IMR-90 (cell line): ENCODE measurements at regions not wholly inside any gene's neighbourhood (a gene's known extent, or its start where the extent isn't known, plus 50 kb on each side); places are given as distances from the start of the nearest gene placed in this dataset.

Source experiments
- ATAC-seq: fragments of 200-7000 bp; cut with Tn5 transposase; 2 replicates; pipeline ENCODE4 v1.9.1; 2020; ENCODE audit warnings: low read depth, mild to moderate bottlenecking, moderate library complexity
- BruUV-seq: library from RNA; stranded (reverse); fragments of 400-500 nt; replicated peaks from 2 replicates; lab custom pipeline; 2021; lab: Mats Ljungman, UMichigan
- CTCF ChIA-PET: fragments of 300-600 bp; formaldehyde crosslinking; extraction: SDS; loops from one replicate; lab custom pipeline; 2021; ENCODE audit warnings: antibody characterized with exemption; lab: Yijun Ruan, JAX
- POLR2A ChIA-PET: fragments of 300-600 bp; sonication (Branson Sonifier 250); formaldehyde crosslinking; loops from one replicate; lab custom pipeline; 2022; ENCODE audit warnings: antibody characterized with exemption; ENCODE audit not compliant: unreplicated experiment; lab: Charles Lee
- DNase-seq: peaks from one replicate; pipeline ENCODE4 v3.0.0; 2013
- H2AFZ ChIP-seq: replicated peaks from 2 replicates; pipeline ENCODE3; 2013; ENCODE audit warnings: low read length, mild to moderate bottlenecking; ENCODE audit not compliant: poor library complexity
- H2AK5ac ChIP-seq: 2 replicates; pipeline ENCODE4 v1.6.1; 2013; ENCODE audit warnings: low read depth, low read length, inconsistent platforms
- H2AK9ac ChIP-seq: replicated peaks from 2 replicates; pipeline ENCODE3; 2013; ENCODE audit warnings: mild to moderate bottlenecking, low read depth, low read length, moderate library complexity; ENCODE audit not compliant: poor library complexity
- H2BK120ac ChIP-seq: 2 replicates; pipeline ENCODE4 v1.6.1; 2013; ENCODE audit warnings: low read depth, low read length, inconsistent platforms
- H2BK15ac ChIP-seq: 3 replicates; pipeline ENCODE4 v1.6.1; 2013; ENCODE audit warnings: low read depth, low read length, inconsistent platforms
- H2BK20ac ChIP-seq: 2 replicates; pipeline ENCODE4 v1.6.1; 2013; ENCODE audit warnings: low read depth, mild to moderate bottlenecking, inconsistent platforms, low read length, moderate library complexity
- H2BK5ac ChIP-seq: 2 replicates; pipeline ENCODE4 v1.6.1; 2013; ENCODE audit warnings: mild to moderate bottlenecking, low read depth, low read length, inconsistent platforms; ENCODE audit not compliant: poor library complexity, severe bottlenecking
- H3K14ac ChIP-seq: replicated peaks from 2 replicates; pipeline ENCODE4 v1.6.1; 2013; ENCODE audit warnings: low read depth, low read length, inconsistent platforms
- H3K18ac ChIP-seq: 2 replicates; pipeline ENCODE4 v1.6.1; 2013; ENCODE audit warnings: low read depth, low read length, control low read depth
- H3K23ac ChIP-seq: 2 replicates; pipeline ENCODE4 v1.6.1; 2013; ENCODE audit warnings: low read depth, low read length, inconsistent platforms
- H3K27ac ChIP-seq: 2 replicates; pipeline ENCODE4 v1.5.1; 2013; ENCODE audit warnings: mild to moderate bottlenecking, control low read depth, low read length; ENCODE audit not compliant: insufficient read depth
- H3K27me3 ChIP-seq: 2 replicates; pipeline ENCODE4 v1.6.1; 2013; ENCODE audit warnings: low read length; ENCODE audit not compliant: control insufficient read depth, insufficient read depth
- H3K36me3 ChIP-seq: 2 replicates; pipeline ENCODE4 v1.6.1; 2013; ENCODE audit warnings: low read length, mixed read lengths; ENCODE audit not compliant: control insufficient read depth, insufficient read depth
- H3K4ac ChIP-seq: 2 replicates; pipeline ENCODE4 v1.6.1; 2013; ENCODE audit warnings: low read depth, low read length, inconsistent platforms
- H3K4me1 ChIP-seq: 2 replicates; pipeline ENCODE4 v1.6.1; 2013; ENCODE audit warnings: low read length, mixed read lengths; ENCODE audit not compliant: control insufficient read depth, insufficient read depth
- H3K4me2 ChIP-seq: 2 replicates; pipeline ENCODE4 v1.6.1; 2013; ENCODE audit warnings: low read depth, mild to moderate bottlenecking, control low read depth, low read length, moderate library complexity
- H3K4me3 ChIP-seq: 2 replicates; pipeline ENCODE4 v1.5.1; 2013; ENCODE audit warnings: low read depth, mild to moderate bottlenecking, control low read depth, low read length, moderate library complexity; ENCODE audit not compliant: insufficient read depth
- H3K56ac ChIP-seq: 2 replicates; pipeline ENCODE4 v1.6.1; 2013; ENCODE audit warnings: low read length, inconsistent platforms; ENCODE audit not compliant: insufficient read depth; ENCODE audit errors: extremely low read depth
- H3K79me1 ChIP-seq, 2 experiments: 2 replicates each; pipeline ENCODE4 v1.6.1; 2013; ENCODE audit warnings: low read length in 2 of 2, inconsistent platforms in 1 of 2, low read depth in 1 of 2
- H3K9ac ChIP-seq: 2 replicates; pipeline ENCODE4 v1.6.1; 2013; ENCODE audit warnings: low read depth, low read length, control low read depth
- H3K9me1 ChIP-seq: 2 replicates; pipeline ENCODE4 v1.6.1; 2013; ENCODE audit warnings: low read length, inconsistent platforms; ENCODE audit not compliant: insufficient read depth
- H3K9me3 ChIP-seq: 2 replicates; pipeline ENCODE4 v1.6.1; 2013; ENCODE audit warnings: low read length; ENCODE audit not compliant: control insufficient read depth, insufficient read depth
- H4K20me1 ChIP-seq: 2 replicates; pipeline ENCODE4 v1.6.1; 2013; ENCODE audit warnings: low read length, inconsistent platforms; ENCODE audit not compliant: insufficient read depth
- H4K5ac ChIP-seq: 2 replicates; pipeline ENCODE4 v1.6.1; 2013; ENCODE audit warnings: mild to moderate bottlenecking, low read depth, low read length, control low read depth
- H4K8ac ChIP-seq, 2 experiments: 2 replicates each; pipeline ENCODE4 v1.6.1; 2013; ENCODE audit warnings: low read depth in 2 of 2, low read length in 2 of 2, control low read depth in 1 of 2, inconsistent platforms in 1 of 2
- H4K91ac ChIP-seq: 2 replicates; pipeline ENCODE4 v1.6.1; 2013; ENCODE audit warnings: low read depth, low read length, inconsistent platforms; ENCODE audit not compliant: insufficient read depth
- BHLHE40 ChIP-seq: fragments of 150-350 bp; IDR thresholded peaks from 2 replicates; pipeline ENCODE4 v1.6.1; 2016; ENCODE audit warnings: mild to moderate bottlenecking, low read depth, low read length
- CTCF ChIP-seq: conservative IDR thresholded peaks from 2 replicates; pipeline ENCODE4 v1.5.1; 2012; ENCODE audit warnings: mild to moderate bottlenecking, low read depth, low read length, improper control_type of control experiment
- MXI1 ChIP-seq: IDR thresholded peaks from 2 replicates; pipeline ENCODE4 v1.6.1; 2012; ENCODE audit warnings: low read depth, mild to moderate bottlenecking, low read length, moderate library complexity, borderline replicate concordance
- RFX5 ChIP-seq: IDR thresholded peaks from 2 replicates; pipeline ENCODE4 v1.8.0; 2012; ENCODE audit warnings: low read depth, mild to moderate bottlenecking, low read length, moderate library complexity
- WGBS, 2 experiments: methylation state at CpG; one replicate each; pipeline versions ENCODE4 v1.1.5 to v1.1.7; 2013; ENCODE audit warnings: missing lambda C conversion rate in 2 of 2; ENCODE audit not compliant: insufficient read length in 1 of 2; ENCODE audit errors: extremely low coverage in 2 of 2; 5-methylcytosine and 5-hydroxymethylcytosine counted together
- dilution Hi-C: fragments of 300-500 bp; cut with HindIII; formaldehyde crosslinking; loops from one replicate; pipeline ENCODE4 v1.14.3; 2018; ENCODE audit warnings: low sequenced_read_pairs; ENCODE audit not compliant: unreplicated experiment
- in situ Hi-C: fragments of 300-500 bp; cut with MboI; formaldehyde crosslinking; loops from 3 replicates; pipeline ENCODE4 v1.14.3; 2019; ENCODE audit warnings: low sequenced_read_pairs, inconsistent platforms, mixed read lengths
- intact Hi-C: fragments of 100-400 bp; cut with micrococcal nuclease; formaldehyde crosslinking; loops from 2 replicates; pipeline ENCODE4 v1.10.0; 2022

- H3K23ac ChIP-seq, result no peak overlapping the region
- no TSS peak for BruUV-seq
- H2BK120ac ChIP-seq, result no peak overlapping the region
- no peaks in the 10 kb centered on the region for H3K79me1 ChIP-seq
- no peak overlapping the region for H2AFZ ChIP-seq
- no peaks in the 10 kb centered on the region for H4K20me1 ChIP-seq
- H3K27me3 ChIP-seq, result no peaks in the 10 kb centered on the region
- no peak overlapping the region for H2AK5ac ChIP-seq
- H3K4me2 ChIP-seq, result no peak overlapping the region
- no peak overlapping the region for H3K4me3 ChIP-seq
- intact Hi-C loops, result no loop called here
- POLR2A ChIA-PET, result no interaction called here
- H3K14ac ChIP-seq, result no peak overlapping the region
- no peak for ATAC-seq
- no peaks in the 10 kb centered on the region for H3K36me3 ChIP-seq
- 0 out of 2 replicates have a peak, but pooled peaks cover 2% of the 10 kb centered on the region for H3K9me3 ChIP-seq
- no peak overlapping the region for H3K18ac ChIP-seq
- H2BK15ac ChIP-seq, result no peak overlapping the region
- H2BK5ac ChIP-seq, result no peak overlapping the region
- H3K9me1 ChIP-seq, result no peaks in the 10 kb centered on the region
- H3K4me1 ChIP-seq, result no peaks in the 10 kb centered on the region
- WGBS, 2 experiments, result no CpG with 5 or more reads among the region's 1 CpG
- H3K4ac ChIP-seq, result no peak overlapping the region
- no peak overlapping the region for H4K91ac ChIP-seq
- no peak overlapping the region for H2AK9ac ChIP-seq
- no peak overlapping the region for H3K27ac ChIP-seq
- no peak overlapping the region for H3K56ac ChIP-seq
- CTCF ChIA-PET, result no interaction called here
- no peak overlapping the region for H3K9ac ChIP-seq
- in situ Hi-C loops, result no loop called here
- H4K8ac ChIP-seq, result no peak overlapping the region
- no peak overlapping the region for H2BK20ac ChIP-seq
- DNase-seq, result no peak
- H4K5ac ChIP-seq, result no peak overlapping the region
- dilution Hi-C loops, result no loop called here
- TF ChIP-seq RFX5, result no peak
- no peak for TF ChIP-seq BHLHE40
- no peak for TF ChIP-seq CTCF
- no peak for TF ChIP-seq MXI1
Measured at GRCh38 chr6:67451874-67452273, 1183.2 kb upstream of the ADGRB3 start.
